HEK293 (cell line): ENCODE measurements at regions not wholly inside any gene's neighbourhood (a gene's known extent, or its start where the extent isn't known, plus 50 kb on each side); places are given as distances from the start of the nearest gene placed in this dataset.

Experiments
- IKZF3 ChIP-seq: fragments of 450-650 bp; IDR thresholded peaks from 2 replicates; pipeline ENCODE4 v1.5.0; 2018; ENCODE audit warnings: missing biosample characterization, mild to moderate bottlenecking, missing genetic modification characterization, moderate library complexity
- KLF10 ChIP-seq: fragments of 450-650 bp; IDR thresholded peaks from 2 replicates; pipeline ENCODE4 v1.5.1; 2018; ENCODE audit warnings: missing biosample characterization, mild to moderate bottlenecking, missing genetic modification characterization
- REPIN1 ChIP-seq: fragments of 450-650 bp; formaldehyde crosslinking; IDR thresholded peaks from 2 replicates; pipeline ENCODE4 v1.5.1; 2017; ENCODE audit warnings: missing biosample characterization, missing genetic modification characterization, low read depth
- REST ChIP-seq: fragments of 450-650 bp; formaldehyde crosslinking; IDR thresholded peaks from 2 replicates; pipeline ENCODE4 v1.5.1; 2016; ENCODE audit warnings: missing biosample characterization, missing genetic modification characterization
- SP2 ChIP-seq: fragments of 450-650 bp; formaldehyde crosslinking; IDR thresholded peaks from 2 replicates; pipeline ENCODE4 v1.5.1; 2016; ENCODE audit warnings: missing biosample characterization, missing genetic modification characterization
- TCF7L2 ChIP-seq: IDR thresholded peaks from 2 replicates; pipeline ENCODE4 v1.6.1; 2011; ENCODE audit warnings: low read depth, mild to moderate bottlenecking, inconsistent platforms, low read length, moderate library complexity, borderline replicate concordance
- ZBTB1 ChIP-seq: fragments of 450-650 bp; formaldehyde crosslinking; IDR thresholded peaks from 2 replicates; pipeline ENCODE4 v1.5.1; 2016; ENCODE audit warnings: missing biosample characterization, missing genetic modification characterization
- ZBTB7A ChIP-seq: fragments of 450-650 bp; formaldehyde crosslinking; IDR thresholded peaks from 2 replicates; pipeline ENCODE4 v1.5.1; 2016; ENCODE audit warnings: low read depth, missing biosample characterization, missing genetic modification characterization
- ZNF23 ChIP-seq: fragments of 450-650 bp; formaldehyde crosslinking; IDR thresholded peaks from 2 replicates; pipeline ENCODE4 v1.5.1; 2016; ENCODE audit warnings: missing biosample characterization, missing genetic modification characterization, borderline replicate concordance
- ZNF24 ChIP-seq: fragments of 450-650 bp; formaldehyde crosslinking; IDR thresholded peaks from 2 replicates; pipeline ENCODE4 v1.5.1; 2016; ENCODE audit warnings: missing biosample characterization, missing genetic modification characterization
- ZNF610 ChIP-seq: fragments of 450-650 bp; formaldehyde crosslinking; IDR thresholded peaks from 2 replicates; pipeline ENCODE4 v1.5.1; 2016; ENCODE audit warnings: missing biosample characterization, missing genetic modification characterization, borderline replicate concordance
- ZNF660 ChIP-seq: fragments of 450-650 bp; IDR thresholded peaks from 2 replicates; pipeline ENCODE4 v1.5.1; 2018; ENCODE audit warnings: missing biosample characterization, mild to moderate bottlenecking, missing genetic modification characterization
- TF ChIP-seq, protein P1 (sequence below): fragments of 450-650 bp; formaldehyde crosslinking; IDR thresholded peaks from 2 replicates; pipeline ENCODE4 v1.5.1; 2016; ENCODE audit warnings: missing biosample characterization, missing genetic modification characterization

- TF ChIP-seq ZBTB7A (no peak), ZNF610 (tag by site-specific recombination) (no peak), ZNF23 (tag by site-specific recombination) (no peak), KLF10 (tag by site-specific recombination) (no peak), ZBTB1 (tag by site-specific recombination) (no peak), IKZF3 (tag by site-specific recombination) (no peak), REST (no peak), TCF7L2 (no peak), ZNF660 (no peak), SP2 (tag by site-specific recombination) (no peak), REPIN1 (tag by site-specific recombination) (no peak), ZNF24 (tag by site-specific recombination) (no peak)
- TF ChIP-seq, protein P1, sequence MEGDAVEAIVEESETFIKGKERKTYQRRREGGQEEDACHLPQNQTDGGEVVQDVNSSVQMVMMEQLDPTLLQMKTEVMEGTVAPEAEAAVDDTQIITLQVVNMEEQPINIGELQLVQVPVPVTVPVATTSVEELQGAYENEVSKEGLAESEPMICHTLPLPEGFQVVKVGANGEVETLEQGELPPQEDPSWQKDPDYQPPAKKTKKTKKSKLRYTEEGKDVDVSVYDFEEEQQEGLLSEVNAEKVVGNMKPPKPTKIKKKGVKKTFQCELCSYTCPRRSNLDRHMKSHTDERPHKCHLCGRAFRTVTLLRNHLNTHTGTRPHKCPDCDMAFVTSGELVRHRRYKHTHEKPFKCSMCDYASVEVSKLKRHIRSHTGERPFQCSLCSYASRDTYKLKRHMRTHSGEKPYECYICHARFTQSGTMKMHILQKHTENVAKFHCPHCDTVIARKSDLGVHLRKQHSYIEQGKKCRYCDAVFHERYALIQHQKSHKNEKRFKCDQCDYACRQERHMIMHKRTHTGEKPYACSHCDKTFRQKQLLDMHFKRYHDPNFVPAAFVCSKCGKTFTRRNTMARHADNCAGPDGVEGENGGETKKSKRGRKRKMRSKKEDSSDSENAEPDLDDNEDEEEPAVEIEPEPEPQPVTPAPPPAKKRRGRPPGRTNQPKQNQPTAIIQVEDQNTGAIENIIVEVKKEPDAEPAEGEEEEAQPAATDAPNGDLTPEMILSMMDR (tag by site-specific recombination): no peak
These were observed 1644.0 kb downstream of the MAT2B start for GRCh38 chr5:165149431-165149830.
